Neuronal stem cell (in vitro differentiated cells): ENCODE measurements at regions not wholly inside any gene's neighbourhood (a gene's known extent, or its start where the extent isn't known, plus 50 kb on each side); places are given as distances from the start of the nearest gene placed in this dataset.

Experiments
- DNase-seq: peaks from one replicate; pipeline ENCODE4 v3.0.0-alpha.2; 2013; ENCODE audit warnings: low spot score
- H2AFZ ChIP-seq: one replicate; pipeline ENCODE4 v1.6.1; 2013; ENCODE audit warnings: mild to moderate bottlenecking, low read length, inconsistent platforms
- H2AK5ac ChIP-seq: 2 replicates; pipeline ENCODE4 v1.6.1; 2013; ENCODE audit warnings: low read depth, mild to moderate bottlenecking, inconsistent platforms, low read length, moderate library complexity, mixed read lengths
- H2BK120ac ChIP-seq: 2 replicates; pipeline ENCODE4 v1.6.1; 2013; ENCODE audit warnings: low read depth, mild to moderate bottlenecking, inconsistent platforms, low read length, moderate library complexity, mixed read lengths
- H2BK12ac ChIP-seq: one replicate; pipeline ENCODE4 v1.6.1; 2013; ENCODE audit warnings: low read length, inconsistent platforms
- H2BK15ac ChIP-seq: 2 replicates; pipeline ENCODE4 v1.6.1; 2013; ENCODE audit warnings: mild to moderate bottlenecking, low read length, inconsistent platforms, mixed read lengths
- H2BK5ac ChIP-seq: one replicate; pipeline ENCODE4 v1.6.1; 2013; ENCODE audit warnings: inconsistent platforms, mild to moderate bottlenecking, low read length, moderate library complexity
- H3K14ac ChIP-seq: one replicate; pipeline ENCODE4 v1.6.1; 2013; ENCODE audit warnings: low read length, inconsistent platforms
- H3K18ac ChIP-seq: 2 replicates; pipeline ENCODE4 v1.6.1; 2013; ENCODE audit warnings: low read length, inconsistent platforms
- H3K23ac ChIP-seq: 2 replicates; pipeline ENCODE4 v1.6.1; 2013; ENCODE audit warnings: low read depth, mild to moderate bottlenecking, mixed read lengths, low read length, inconsistent platforms; ENCODE audit not compliant: poor library complexity
- H3K27ac ChIP-seq: replicated peaks from 3 replicates; pipeline ENCODE4 v1.5.1; 2013; ENCODE audit warnings: low read length, inconsistent platforms
- H3K27me3 ChIP-seq, 3 experiments: 2 replicates each; pipeline ENCODE4 v1.6.1; 2013; ENCODE audit warnings: low read length in 3 of 3, mild to moderate bottlenecking in 2 of 3, inconsistent platforms in 1 of 3, low read depth in 1 of 3, mixed read lengths in 1 of 3, moderate library complexity in 1 of 3; ENCODE audit not compliant: control insufficient read depth in 3 of 3, insufficient read depth in 3 of 3
- H3K36me3 ChIP-seq, 2 donors: replicated peaks in 1 of 2; 2 replicates each; pipeline ENCODE4 v1.6.1; 2013; ENCODE audit warnings: low read length in 2 of 2; ENCODE audit not compliant: control insufficient read depth in 2 of 2, insufficient read depth in 2 of 2
- H3K4ac ChIP-seq: 2 replicates; pipeline ENCODE4 v1.6.1; 2013; ENCODE audit warnings: inconsistent platforms, mild to moderate bottlenecking, low read length, moderate library complexity
- H3K4me1 ChIP-seq, 2 donors: 1 replicate in 1 of 2; 2 replicates in 1 of 2; pipeline ENCODE4 v1.6.1; 2013; ENCODE audit warnings: low read length in 2 of 2, low read depth in 1 of 2; ENCODE audit not compliant: control insufficient read depth in 2 of 2, insufficient read depth in 1 of 2
- H3K4me2 ChIP-seq: one replicate; pipeline ENCODE4 v1.6.1; 2013; ENCODE audit warnings: mild to moderate bottlenecking, low read length, inconsistent platforms; ENCODE audit not compliant: insufficient read depth, poor library complexity, severe bottlenecking
- H3K4me3 ChIP-seq, 2 donors: 2 replicates each; pipeline ENCODE4 v1.5.1; 2013; ENCODE audit warnings: low read length in 2 of 2, mild to moderate bottlenecking in 2 of 2, inconsistent platforms in 1 of 2, moderate library complexity in 1 of 2
- H3K79me1 ChIP-seq: one replicate; pipeline ENCODE4 v1.6.1; 2013; ENCODE audit warnings: low read depth, mild to moderate bottlenecking, inconsistent platforms, low read length, moderate library complexity
- H3K9ac ChIP-seq: one replicate; pipeline ENCODE4 v1.6.1; 2013; ENCODE audit warnings: mild to moderate bottlenecking, low read depth, low read length, inconsistent platforms; ENCODE audit not compliant: poor library complexity
- H3K9me3 ChIP-seq, 2 donors: replicated peaks in 1 of 2; 2 replicates each; pipeline versions ENCODE3 to v1.6.1; 2013; ENCODE audit warnings: low read length in 2 of 2, mild to moderate bottlenecking in 2 of 2, inconsistent platforms in 1 of 2, low read depth in 1 of 2, mixed read lengths in 1 of 2, moderate library complexity in 1 of 2; ENCODE audit not compliant: control insufficient read depth in 2 of 2, insufficient read depth in 1 of 2
- H4K8ac ChIP-seq: one replicate; pipeline ENCODE4 v1.6.1; 2013; ENCODE audit warnings: low read depth, mild to moderate bottlenecking, inconsistent platforms, low read length, moderate library complexity
- H4K91ac ChIP-seq: one replicate; pipeline ENCODE4 v1.6.1; 2013; ENCODE audit warnings: low read length, low read depth, mild to moderate bottlenecking, inconsistent platforms; ENCODE audit not compliant: poor library complexity
- WGBS, 2 donors: extraction: QIAGEN DNeasy Blood & Tissue Kit; methylation state at CpG; one replicate each; pipeline ENCODE4 v1.1.7; 2013; ENCODE audit warnings: missing lambda C conversion rate in 2 of 2, mixed read lengths in 1 of 2; ENCODE audit not compliant: insufficient read length in 2 of 2, insufficient replicate concordance in 1 of 2; ENCODE audit errors: extremely low coverage in 2 of 2; 5-methylcytosine and 5-hydroxymethylcytosine counted together

DNA sequence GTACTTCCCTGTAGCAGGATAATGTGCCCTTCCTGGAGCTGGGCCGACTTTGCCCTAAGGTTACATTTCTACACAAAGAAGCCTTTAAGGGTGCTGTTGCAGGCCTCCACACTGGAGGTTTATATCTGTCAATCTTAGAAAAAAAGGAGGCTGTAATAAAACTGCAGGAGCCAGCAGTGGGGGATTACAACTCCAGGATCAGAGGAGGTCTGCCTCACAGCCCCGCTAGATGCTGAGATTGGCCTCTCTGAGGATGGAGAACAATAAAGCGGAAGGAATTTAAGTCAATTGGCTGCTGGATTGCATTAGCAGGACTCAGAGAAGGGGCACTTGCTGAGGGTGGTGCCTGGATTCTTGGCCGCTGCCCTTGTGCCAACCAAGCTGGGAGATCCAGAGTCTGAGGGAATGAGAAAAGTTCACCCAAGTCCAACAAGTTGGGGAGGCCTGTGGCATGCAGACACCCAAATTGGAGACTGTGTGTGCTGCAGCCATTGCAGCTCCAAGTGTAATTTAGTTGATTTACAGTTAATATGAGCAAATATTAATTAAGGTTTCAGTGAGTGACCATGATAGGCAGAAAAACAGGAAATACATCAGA lies 99.0 kb upstream of the SSBP2 start:
- no CpG with 5 or more reads among the region's 4 CpGs for WGBS, 2 donors
- no peak overlapping the region for H3K4me2 ChIP-seq
- H3K4ac ChIP-seq: no peak overlapping the region
- peaks cover 33 to 38% of the 10 kb centered on the region in 2 donors for H3K4me1 ChIP-seq
- H2BK120ac ChIP-seq: no peak overlapping the region
- H3K79me1 ChIP-seq: no peaks in the 10 kb centered on the region
- H3K18ac ChIP-seq: peak overlapping the region; percentile 74
- no peak overlapping the region for H3K9ac ChIP-seq
- no peak overlapping the region for H2BK12ac ChIP-seq
- H3K27me3 ChIP-seq: no peaks in the 10 kb centered on the region
- peak overlapping the region; percentile 30 for H2BK5ac ChIP-seq
- H2AK5ac ChIP-seq: peak overlapping the region; percentile 21
- no peak overlapping the region for H4K8ac ChIP-seq
- peak overlapping the region; percentile 63 for H2AFZ ChIP-seq
- H4K91ac ChIP-seq: no peak overlapping the region
- no peak overlapping the region for H3K23ac ChIP-seq
- no peak overlapping the region for H3K14ac ChIP-seq
- DNase-seq: no peak
- no peak overlapping the region for H3K4me3 ChIP-seq
- H3K9me3 ChIP-seq: no peaks in the 10 kb centered on the region
- no peaks in the 10 kb centered on the region for H3K36me3 ChIP-seq
- peak overlapping the region; percentile 41 for H2BK15ac ChIP-seq
- H3K27ac ChIP-seq: peak overlapping the region; percentile 98

DNA sequence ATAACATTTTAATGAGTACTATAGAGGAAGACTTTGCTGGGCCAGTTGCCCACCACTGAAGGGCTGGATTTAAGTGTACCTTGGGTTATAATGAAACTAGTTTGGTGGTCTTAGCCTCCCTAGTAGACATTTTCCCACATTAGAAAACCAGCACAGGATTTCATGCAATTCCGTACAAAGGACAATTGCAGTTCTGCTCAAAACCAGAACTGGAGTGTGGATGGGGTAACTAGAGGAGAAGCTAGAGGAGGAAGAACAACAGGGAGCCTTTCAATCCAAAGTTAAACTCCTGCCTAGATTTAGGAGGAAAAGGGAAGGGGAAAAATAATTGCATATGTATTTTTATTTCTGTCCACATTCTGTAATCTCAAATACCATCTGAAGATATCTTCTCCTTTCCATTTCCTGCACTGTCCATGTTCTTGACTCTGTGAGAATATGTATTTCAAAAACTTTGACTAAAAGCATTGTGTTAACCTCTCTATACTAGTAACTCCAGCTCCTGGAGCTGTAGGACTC lies 97.5 kb upstream of the SSBP2 start:
- Histone ChIP-seq H4K91ac (no peak overlapping the region), H3K4me3 (no peak overlapping the region), H4K8ac (no peak overlapping the region), H2BK5ac (no peak overlapping the region), H3K4me1 (peaks cover 24 to 31% of the 10 kb centered on the region in 2 donors), H3K9ac (no peak overlapping the region), H3K79me1 (no peaks in the 10 kb centered on the region), H3K9me3 (no peaks in the 10 kb centered on the region), H3K14ac (no peak overlapping the region), H2AFZ (no peak overlapping the region), H2BK15ac (no peak overlapping the region), H2BK120ac (no peak overlapping the region), H3K4ac (no peak overlapping the region), H3K27me3 (no peaks in the 10 kb centered on the region), H3K4me2 (no peak overlapping the region), H2BK12ac (no peak overlapping the region), H2AK5ac (no peak overlapping the region), H3K36me3 (no peaks in the 10 kb centered on the region), H3K18ac (no peak overlapping the region), H3K27ac (no peak overlapping the region), H3K23ac (no peak overlapping the region)
- no CpG with 5 or more reads among the region's 1 CpG for WGBS, 2 donors
- DNase-seq: peak; percentile 48

DNA sequence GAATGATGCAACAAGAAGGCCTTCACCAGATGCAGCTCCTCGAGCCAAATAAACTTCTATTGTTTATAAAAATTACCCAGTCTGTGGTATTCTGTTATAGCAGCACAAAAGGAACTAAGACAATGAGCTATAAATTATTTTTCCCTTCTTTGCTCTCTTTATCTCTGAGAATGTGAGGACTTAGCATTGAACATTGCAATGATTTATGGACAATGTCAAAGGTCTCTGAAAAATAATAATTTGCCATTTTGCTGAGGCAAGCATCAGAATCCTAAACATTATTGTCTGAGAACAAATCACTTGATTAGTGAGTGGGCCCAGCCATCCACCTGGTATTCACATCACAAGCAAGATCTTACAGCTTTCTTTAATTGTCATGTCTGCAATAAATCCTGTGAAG lies 95.4 kb upstream of the SSBP2 start:
- no peak overlapping the region for H2BK120ac ChIP-seq
- H4K91ac ChIP-seq: no peak overlapping the region
- no CpG with 5 or more reads among the region's 1 CpG for WGBS, 2 donors
- no peak overlapping the region for H2AFZ ChIP-seq
- H3K4me1 ChIP-seq: peaks cover 17 to 23% of the 10 kb centered on the region in 2 donors
- no peak overlapping the region for H2AK5ac ChIP-seq
- H4K8ac ChIP-seq: no peak overlapping the region
- no peak overlapping the region for H3K4me2 ChIP-seq
- no peak overlapping the region for H3K4me3 ChIP-seq
- no peak overlapping the region for H2BK12ac ChIP-seq
- no peak for DNase-seq
- no peak overlapping the region for H2BK5ac ChIP-seq
- H3K27me3 ChIP-seq: no peaks in the 10 kb centered on the region
- H3K23ac ChIP-seq: no peak overlapping the region
- H3K9ac ChIP-seq: no peak overlapping the region
- no peak overlapping the region for H3K4ac ChIP-seq
- no peaks in the 10 kb centered on the region for H3K79me1 ChIP-seq
- no peak overlapping the region for H2BK15ac ChIP-seq
- H3K27ac ChIP-seq: no peak overlapping the region
- no peak overlapping the region for H3K18ac ChIP-seq
- no peak overlapping the region for H3K14ac ChIP-seq
- no peaks in the 10 kb centered on the region for H3K36me3 ChIP-seq
- no peaks in the 10 kb centered on the region for H3K9me3 ChIP-seq

DNA sequence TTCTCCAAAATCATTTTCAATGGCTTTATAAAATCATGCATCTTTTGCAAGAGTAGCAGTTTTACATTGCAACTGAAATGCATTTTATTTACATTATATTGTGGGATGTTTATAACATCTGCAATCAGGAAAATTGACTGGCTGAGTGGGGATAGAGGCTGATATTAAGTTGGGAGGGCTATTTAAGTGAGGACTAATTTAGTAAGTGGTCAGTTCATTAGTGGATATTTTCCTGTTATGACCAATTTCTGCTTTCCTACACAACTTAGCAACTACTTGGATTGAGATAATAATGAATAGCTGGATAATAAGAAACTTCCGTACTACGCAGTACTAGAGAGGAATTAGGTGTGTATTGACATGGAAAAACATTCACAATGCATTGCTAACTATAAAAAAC lies 92.9 kb upstream of the SSBP2 start:
- no CpG with 5 or more reads among the region's 2 CpGs for WGBS, 2 donors
- H3K79me1 ChIP-seq: no peaks in the 10 kb centered on the region
- H2BK5ac ChIP-seq: no peak overlapping the region
- no peaks in the 10 kb centered on the region for H3K27me3 ChIP-seq
- H3K36me3 ChIP-seq: no peaks in the 10 kb centered on the region
- H3K23ac ChIP-seq: no peak overlapping the region
- H3K4me1 ChIP-seq: peaks cover 0 to 3% of the 10 kb centered on the region in 2 donors
- no peak overlapping the region for H2BK12ac ChIP-seq
- no peak overlapping the region for H3K9ac ChIP-seq
- H2BK15ac ChIP-seq: no peak overlapping the region
- no peak overlapping the region for H2AFZ ChIP-seq
- no peak overlapping the region for H3K4ac ChIP-seq
- no peak overlapping the region for H3K4me3 ChIP-seq
- no peak overlapping the region for H2AK5ac ChIP-seq
- H4K8ac ChIP-seq: no peak overlapping the region
- no peak overlapping the region for H3K14ac ChIP-seq
- H4K91ac ChIP-seq: no peak overlapping the region
- DNase-seq: no peak
- H3K18ac ChIP-seq: no peak overlapping the region
- no peak overlapping the region for H3K27ac ChIP-seq
- H3K9me3 ChIP-seq: no peaks in the 10 kb centered on the region
- no peak overlapping the region for H3K4me2 ChIP-seq
- H2BK120ac ChIP-seq: no peak overlapping the region
